ENCODE measurements at regions not wholly inside any gene's neighbourhood (a gene's known extent, or its start where the extent isn't known, plus 50 kb on each side); places are given as distances from the start of the nearest gene placed in this dataset.
"Not testable (repeated sequence)": the region's sequence is repeated elsewhere in the genome, so short reads cannot be mapped to it uniquely, and the experiment has no call there.

GRCh38 chr3:63086190-63086589, 191.9 kb upstream of the SYNPR start:
- in situ Hi-C loops (cut with MboI; ENCODE audit: low pct_unique_long_range_greater_than_20kb, low sequenced_read_pairs): no loop called here
- DNase-seq: no peak

DNA sequence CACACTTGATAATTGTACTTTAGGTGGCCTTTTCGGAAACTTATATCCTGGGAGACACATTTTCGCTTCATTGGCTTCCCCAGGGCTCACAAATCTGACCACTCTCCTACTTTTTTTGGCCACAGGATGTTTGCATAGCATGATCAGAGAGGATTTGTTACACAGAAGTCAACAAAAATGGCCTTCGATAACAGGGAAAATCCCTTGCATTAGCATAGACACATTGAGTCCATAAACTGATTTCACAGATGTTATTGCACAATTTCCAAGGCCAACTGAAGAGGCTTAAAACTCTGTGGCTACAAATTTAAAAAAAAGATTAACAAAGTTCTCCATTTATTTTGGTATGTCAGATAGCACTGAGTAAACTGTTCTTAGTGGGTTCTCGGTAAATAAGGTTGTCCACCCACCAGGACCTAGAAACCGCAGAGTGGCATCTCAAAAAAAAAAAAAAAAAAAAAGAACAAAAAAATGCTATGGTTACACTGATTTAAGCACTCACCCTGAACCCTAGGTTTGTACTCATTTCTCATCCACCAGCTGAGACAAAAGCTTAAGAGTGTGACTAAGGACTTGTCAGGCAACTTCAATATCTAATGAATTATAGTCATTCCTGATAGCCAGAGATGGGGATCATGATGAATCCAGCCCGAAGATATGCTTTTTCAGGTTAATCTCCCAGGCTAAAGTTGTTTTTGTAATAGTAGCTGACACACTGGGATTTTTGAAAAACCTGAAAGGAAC, 188.9 kb upstream of the SYNPR start:
- no peak for DNase-seq
- in situ Hi-C loops (cut with MboI; ENCODE audit: low pct_unique_long_range_greater_than_20kb, low sequenced_read_pairs): no loop called here

DNA sequence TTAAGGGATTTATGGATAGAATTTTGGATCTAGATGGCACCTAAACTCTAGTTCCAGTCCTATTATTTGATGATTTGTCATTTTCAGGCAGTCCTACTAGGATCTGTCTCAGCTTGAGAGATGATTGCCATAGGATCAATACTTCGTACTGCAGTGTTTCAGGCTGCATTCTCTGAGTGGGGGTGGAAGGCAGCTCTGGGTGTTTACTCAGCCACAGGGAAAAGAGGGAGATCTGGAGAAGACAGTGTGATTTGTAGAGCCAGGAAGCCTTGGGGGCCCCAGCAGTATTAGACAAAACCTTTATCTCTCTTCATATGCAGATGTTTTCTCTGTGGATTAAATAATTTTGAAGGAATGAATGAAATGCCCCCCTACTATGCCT, 188.4 kb upstream of the SYNPR start:
- DNase-seq: no peak
- in situ Hi-C loops (cut with MboI; ENCODE audit: low pct_unique_long_range_greater_than_20kb, low sequenced_read_pairs): no loop called here

GRCh38 chr3:63090656-63091055, 187.5 kb upstream of the SYNPR start:
- no peak for DNase-seq
- in situ Hi-C loops (cut with MboI; ENCODE audit: low pct_unique_long_range_greater_than_20kb, low sequenced_read_pairs): no loop called here

DNA sequence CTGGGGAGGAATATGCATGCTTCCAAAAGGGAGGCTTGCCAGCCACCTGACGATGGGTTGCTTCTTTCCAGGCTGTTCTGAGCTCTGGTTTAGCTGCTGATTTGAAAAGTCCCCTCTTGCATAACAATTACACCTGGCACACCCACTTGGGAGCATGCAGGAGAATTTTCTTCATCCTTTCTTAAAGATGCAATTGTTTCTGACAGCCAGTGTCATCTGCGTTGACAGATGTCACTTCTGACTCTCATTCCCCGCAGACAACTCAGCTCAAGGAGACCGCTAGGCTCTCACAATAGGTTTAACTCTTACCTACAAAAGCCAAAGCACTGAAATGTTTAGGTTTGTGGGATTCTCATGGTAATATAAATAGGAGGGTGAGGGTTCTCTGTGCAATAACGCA, 185.6 kb upstream of the SYNPR start:
- no peak for DNase-seq
- in situ Hi-C loops (cut with MboI; ENCODE audit: low pct_unique_long_range_greater_than_20kb, low sequenced_read_pairs): no loop called here

GRCh38 chr3:63094642-63095408, 183.3 kb upstream of the SYNPR start:
- DNase-seq: no peak

GRCh38 chr3:63096248-63097058, 181.7 kb upstream of the SYNPR start:
- no peak for DNase-seq
- in situ Hi-C loops (cut with MboI; ENCODE audit: low pct_unique_long_range_greater_than_20kb, low sequenced_read_pairs): no loop called here

More at GRCh38 chr3:63094642-63095408, 183.3 kb upstream of the SYNPR start:
- in situ Hi-C loops (cut with MboI; ENCODE audit: low pct_unique_long_range_greater_than_20kb, low sequenced_read_pairs): no loop called here

DNA sequence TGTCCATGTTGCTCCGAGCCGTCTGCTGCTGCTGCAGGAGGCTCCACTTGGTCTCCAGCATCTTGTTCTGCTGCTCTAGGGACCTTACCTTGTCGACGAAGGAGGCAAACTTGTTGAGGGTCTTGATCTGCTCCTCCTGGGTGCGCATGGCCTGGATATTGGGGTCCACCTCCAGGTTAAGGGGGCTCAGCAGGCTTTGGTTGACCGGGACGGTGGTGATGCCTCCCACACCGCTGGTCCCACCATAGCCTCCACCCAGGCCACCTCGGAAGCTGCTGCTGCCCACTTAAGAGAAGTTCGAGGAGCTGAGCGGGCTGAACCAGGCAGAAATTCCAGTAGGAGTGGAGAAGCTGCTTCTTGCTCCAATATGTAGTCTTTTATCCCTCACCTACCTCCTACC, 180.7 kb upstream of the SYNPR start:
- in situ Hi-C loops (cut with MboI; ENCODE audit: low pct_unique_long_range_greater_than_20kb, low sequenced_read_pairs): no loop called here

DNA sequence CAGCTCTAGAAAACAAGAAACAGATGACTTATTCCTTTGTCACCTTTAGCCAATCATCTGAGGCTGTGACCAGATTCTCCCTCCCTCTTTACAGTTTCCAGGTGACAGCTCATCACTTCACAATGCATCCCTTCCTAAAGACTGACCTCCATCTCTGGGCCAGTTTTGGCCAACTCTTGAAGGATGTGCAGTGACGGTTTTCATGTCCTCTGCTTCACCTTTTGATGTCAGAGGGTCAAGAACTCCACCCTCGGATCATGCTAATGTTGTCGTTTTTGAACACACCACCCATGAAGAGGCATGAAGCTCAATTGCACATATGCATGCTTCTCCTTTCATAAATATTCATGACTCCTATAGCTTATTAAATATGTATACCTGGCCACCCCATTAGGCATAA, 161.2 kb upstream of the SYNPR start:
- in situ Hi-C loops (cut with MboI; ENCODE audit: low pct_unique_long_range_greater_than_20kb, low sequenced_read_pairs): no loop called here
- no peak for DNase-seq

More for the DNA sequence above, 180.7 kb upstream of the SYNPR start:
- DNase-seq: no peak

GRCh38 chr3:63124090-63124489, 154.0 kb upstream of the SYNPR start:
- in situ Hi-C loops (cut with MboI; ENCODE audit: low pct_unique_long_range_greater_than_20kb, low sequenced_read_pairs): no loop called here
- no peak for DNase-seq

- in situ Hi-C loops (cut with MboI; ENCODE audit: low pct_unique_long_range_greater_than_20kb, low sequenced_read_pairs): no loop called here
- DNase-seq: no peak
Measured at GRCh38 chr3:63126530-63126929, 151.6 kb upstream of the SYNPR start.

GRCh38 chr3:63128380-63128779, 149.7 kb upstream of the SYNPR start:
- in situ Hi-C loops (cut with MboI; ENCODE audit: low pct_unique_long_range_greater_than_20kb, low sequenced_read_pairs): no loop called here
- DNase-seq: no peak

DNA sequence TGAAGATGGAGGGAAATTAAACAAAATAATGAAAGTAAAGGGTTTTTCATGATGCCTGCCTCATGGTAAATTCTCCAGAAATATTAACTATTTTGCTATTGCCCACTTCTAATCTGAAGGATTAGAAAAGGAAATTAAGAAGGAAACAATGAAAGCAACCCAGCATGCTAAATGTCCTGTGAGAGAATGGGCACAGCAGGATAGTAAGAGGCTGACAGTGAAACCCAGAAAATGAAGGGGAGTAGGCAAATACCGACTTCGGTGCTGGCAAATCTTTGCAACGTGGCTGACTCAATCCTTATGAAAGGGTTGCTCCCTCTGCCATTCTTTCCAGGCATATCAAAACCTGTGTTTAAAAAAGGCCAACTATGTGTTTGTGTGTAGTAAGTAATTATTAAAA, 147.5 kb upstream of the SYNPR start:
- DNase-seq: no peak
- in situ Hi-C loops (cut with MboI; ENCODE audit: low pct_unique_long_range_greater_than_20kb, low sequenced_read_pairs): no loop called here

- in situ Hi-C loops (cut with MboI; ENCODE audit: low pct_unique_long_range_greater_than_20kb, low sequenced_read_pairs): no loop called here
- no peak for DNase-seq
Measured at GRCh38 chr3:63132461-63133250, 145.5 kb upstream of the SYNPR start.

- no peak for DNase-seq
- in situ Hi-C loops (cut with MboI; ENCODE audit: low pct_unique_long_range_greater_than_20kb, low sequenced_read_pairs): no loop called here
Measured at GRCh38 chr3:63135367-63135766, 142.7 kb upstream of the SYNPR start.

DNA sequence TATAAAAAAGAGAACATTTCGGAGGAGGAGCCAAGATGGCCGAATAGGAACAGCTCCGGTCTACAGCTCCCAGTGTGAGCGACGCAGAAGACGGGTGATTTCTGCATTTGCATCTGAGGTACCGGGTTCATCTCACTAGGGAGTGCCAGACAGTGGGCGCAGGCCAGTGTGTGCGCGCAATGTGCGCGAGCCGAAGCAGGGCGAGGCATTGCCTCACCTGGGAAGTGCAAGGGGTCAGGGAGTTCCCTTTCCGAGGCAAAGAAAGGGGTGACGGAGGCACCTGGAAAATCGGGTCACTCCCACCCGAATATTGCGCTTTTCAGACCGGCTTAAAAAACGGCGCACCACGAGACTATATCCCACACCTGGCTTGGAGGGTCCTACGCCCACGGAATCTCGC, 141.9 kb upstream of the SYNPR start:
- in situ Hi-C loops (cut with MboI; ENCODE audit: low pct_unique_long_range_greater_than_20kb, low sequenced_read_pairs); DNase-seq: not testable (repeated sequence)

GRCh38 chr3:63142681-63143080, 135.4 kb upstream of the SYNPR start:
- in situ Hi-C loops (cut with MboI; ENCODE audit: low pct_unique_long_range_greater_than_20kb, low sequenced_read_pairs): no loop called here
- DNase-seq: no peak

DNA sequence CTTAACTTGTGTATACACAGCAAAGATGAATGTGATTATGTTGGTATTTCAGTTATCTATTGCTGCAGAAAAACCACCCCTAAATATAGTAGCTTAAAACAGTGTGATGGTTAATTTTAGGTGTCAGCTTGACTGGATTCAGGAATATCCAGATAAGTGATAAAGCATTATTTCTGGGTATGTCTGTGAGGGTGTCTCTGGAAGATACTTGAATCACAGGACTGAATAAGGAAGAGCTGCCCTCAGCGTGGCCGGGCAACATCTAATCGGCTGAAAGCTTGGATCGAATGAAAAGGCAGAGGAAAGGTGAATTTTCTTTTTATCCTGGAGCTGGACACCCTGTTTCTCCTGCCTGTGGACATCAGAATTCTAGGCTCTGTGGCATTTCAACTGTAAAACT, 132.0 kb upstream of the SYNPR start:
- DNase-seq: no peak
- in situ Hi-C loops (cut with MboI; ENCODE audit: low pct_unique_long_range_greater_than_20kb, low sequenced_read_pairs): no loop called here

GRCh38 chr3:63150880-63151279, 127.2 kb upstream of the SYNPR start:
- in situ Hi-C loops (cut with MboI; ENCODE audit: low pct_unique_long_range_greater_than_20kb, low sequenced_read_pairs): no loop called here
- no peak for DNase-seq
